Neural cell (in vitro differentiated cells): ENCODE measurements at regions not wholly inside any gene's neighbourhood (a gene's known extent, or its start where the extent isn't known, plus 50 kb on each side); places are given as distances from the start of the nearest gene placed in this dataset.

ENCODE experiments used
- CTCF ChIP-seq: fragments of 450-650 bp; IDR thresholded peaks from 2 replicates; pipeline ENCODE4 v1.5.1; 2014; ENCODE audit warnings: antibody characterized with exemption, mild to moderate bottlenecking, moderate library complexity; ENCODE audit not compliant: poor library complexity, severe bottlenecking
- EP300 ChIP-seq: fragments of 450-650 bp; conservative IDR thresholded peaks from 2 replicates; pipeline ENCODE4 v1.6.1; 2014; ENCODE audit warnings: antibody characterized with exemption, mild to moderate bottlenecking, moderate library complexity; ENCODE audit not compliant: poor library complexity, severe bottlenecking
- POLR2AphosphoS5 ChIP-seq: IDR thresholded peaks from 2 replicates; pipeline ENCODE4 v1.6.1; 2012
- SMC3 ChIP-seq: fragments of 450-650 bp; conservative IDR thresholded peaks from 2 replicates; pipeline ENCODE4 v1.6.1; 2014; ENCODE audit warnings: antibody characterized with exemption, mild to moderate bottlenecking, moderate library complexity; ENCODE audit not compliant: poor library complexity

- TF ChIP-seq CTCF = no peak
- TF ChIP-seq EP300 = no peak
- TF ChIP-seq POLR2AphosphoS5 = no peak
- TF ChIP-seq SMC3 = no peak
Observed at GRCh38 chr16:52114379-52114778, 432.6 kb downstream of the TOX3 start.
